Gastrocnemius medialis (tissue), 4 donors: ENCODE measurements at regions not wholly inside any gene's neighbourhood (a gene's known extent, or its start where the extent isn't known, plus 50 kb on each side); places are given as distances from the start of the nearest gene placed in this dataset.
A peak's percentile ranks its signal among the peaks of the same experiment; 100 is the strongest.

Source experiments
- ATAC-seq, 2 donors: fragments of 150-250 bp; one replicate each; pipeline ENCODE4 v1.9.1; 2016
- DNase-seq, 2 donors: peaks; one replicate each; pipeline ENCODE4 v3.0.0-alpha.2; 2019
- H3K27ac ChIP-seq, 4 donors: fragments of 200-600 bp; sonication (generic); 1 replicate in 1 of 4; 2 replicates in 3 of 4; pipeline ENCODE4 v1.5.1; 2016 to 2018; ENCODE audit warnings: mild to moderate bottlenecking in 2 of 4, moderate library complexity in 1 of 4
- H3K27me3 ChIP-seq, 3 donors: fragments of 200-600 bp; sonication (generic) in 2 of 3; 1 replicate in 1 of 3; 2 replicates in 2 of 3; pipeline versions ENCODE4 v1.5.1 to v1.6.0; 2016 to 2019; ENCODE audit warnings: mild to moderate bottlenecking in 1 of 3, moderate library complexity in 1 of 3
- H3K36me3 ChIP-seq, 2 donors: fragments of 200-600 bp; sonication (generic) in 1 of 2; one replicate each; pipeline ENCODE4 v1.5.1; 2017 to 2018
- H3K4me1 ChIP-seq, 2 donors: fragments of 200-600 bp; sonication (generic) in 1 of 2; one replicate each; pipeline ENCODE4 v1.5.1; 2016 to 2017; ENCODE audit warnings: mild to moderate bottlenecking in 2 of 2
- H3K4me3 ChIP-seq, 4 donors: fragments of 200-600 bp; sonication (generic) in 3 of 4; 1 replicate in 1 of 4; 2 replicates in 3 of 4; pipeline ENCODE4 v1.5.1; 2016 to 2019; ENCODE audit warnings: mild to moderate bottlenecking in 2 of 4
- H3K9me3 ChIP-seq, 3 donors: fragments of 200-600 bp; sonication (generic) in 2 of 3; 1 replicate in 1 of 3; 2 replicates in 2 of 3; pipeline ENCODE4 v1.5.1; 2016 to 2019
- CTCF ChIP-seq, 5 experiments: fragments of 450-650 bp in 3 of 5; fragments of 200-600 bp in 2 of 5; sonication (generic) in 2 of 5; IDR thresholded peaks in 4 of 5; conservative IDR thresholded peaks in 1 of 5; 1 replicate in 4 of 5; 2 replicates in 1 of 5; pipeline ENCODE4 v1.5.1; 2016 to 2019; ENCODE audit warnings: antibody characterized with exemption in 5 of 5, mild to moderate bottlenecking in 3 of 5, moderate library complexity in 3 of 5
- POLR2A ChIP-seq, 2 donors: fragments of 450-650 bp; IDR thresholded peaks; one replicate each; pipeline ENCODE4 v1.6.1; 2017; ENCODE audit warnings: antibody characterized with exemption in 2 of 2, mild to moderate bottlenecking in 2 of 2, moderate library complexity in 2 of 2
- in situ Hi-C, 4 donors: fragments of 200-750 bp; cut with MboI; loops; one replicate each; pipeline versions ENCODE4 v1.15.0 to v1.8.0; 2017; ENCODE audit warnings: low sequenced_read_pairs in 4 of 4
- intact Hi-C: fragments of 100-400 bp; cut with DNase I; formaldehyde crosslinking; loops from one replicate; pipeline ENCODE4 v1.15.1; 2023; ENCODE audit warnings: low total_unique reads

DNA sequence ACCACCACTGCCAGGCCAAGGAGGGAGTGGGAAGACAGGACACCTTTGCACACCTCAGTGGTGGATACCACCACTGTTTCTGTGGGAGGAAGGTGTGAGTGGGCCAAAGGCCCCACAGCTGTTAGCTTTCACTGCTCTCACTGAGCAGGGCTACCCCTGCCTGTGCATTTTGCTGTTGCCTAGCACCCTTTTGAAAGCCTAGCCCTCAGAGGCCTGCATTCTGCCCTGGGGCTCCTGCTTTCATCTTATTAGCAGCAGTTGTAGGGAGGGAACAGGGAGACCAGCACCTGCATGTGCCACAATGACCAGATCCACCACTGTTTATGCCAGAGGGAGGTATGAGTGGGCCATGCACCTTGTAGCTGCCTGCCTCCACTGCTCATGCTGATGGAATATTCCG, 110.9 kb upstream of the C21orf91 start:
- in situ Hi-C loops (no loop called here), intact Hi-C loops (no loop called here)
- no peak for ATAC-seq
- H3K27ac ChIP-seq, result no peak overlapping the region
- H3K4me1 ChIP-seq, result no peaks in the 10 kb centered on the region
- no peaks in the 10 kb centered on the region for H3K36me3 ChIP-seq
- H3K9me3 ChIP-seq, result no peaks in the 10 kb centered on the region
- TF ChIP-seq CTCF (IDR thresholded peaks at IDR 0.05 in 4 of 5, conservative IDR thresholded peaks at IDR 0.05 in 1 of 5) (no peak), POLR2A (IDR thresholded peaks at IDR 0.05) (no peak)
- H3K4me3 ChIP-seq, result no peak overlapping the region
- DNase-seq, result no peak
- no peaks in the 10 kb centered on the region for H3K27me3 ChIP-seq

GRCh38 chr21:17929510-17929909, 110.4 kb upstream of the C21orf91 start:
- Histone ChIP-seq H3K4me1 (no peaks in the 10 kb centered on the region), H3K27ac (no peak overlapping the region), H3K27me3 (no peaks in the 10 kb centered on the region), H3K9me3 (no peaks in the 10 kb centered on the region), H3K36me3 (no peaks in the 10 kb centered on the region), H3K4me3 (no peak overlapping the region)
- in situ Hi-C loops (loop anchor here in 2 of 4 donors (5.0 to 10.0 kb wide), 2 partner anchors 252 to 255 kb away; no protein-coding TSS in a partner anchor), intact Hi-C loops (loop anchor here (10.0 kb wide), 1 partner anchor 315 kb away; the partner anchor contains the start of gene BTG3)
- DNase-seq, result no peak
- TF ChIP-seq POLR2A (IDR thresholded peaks at IDR 0.05), result no peak
- TF ChIP-seq CTCF (IDR thresholded peaks at IDR 0.05 in 4 of 5, conservative IDR thresholded peaks at IDR 0.05 in 1 of 5), result no peak
- ATAC-seq, result no peak

DNA sequence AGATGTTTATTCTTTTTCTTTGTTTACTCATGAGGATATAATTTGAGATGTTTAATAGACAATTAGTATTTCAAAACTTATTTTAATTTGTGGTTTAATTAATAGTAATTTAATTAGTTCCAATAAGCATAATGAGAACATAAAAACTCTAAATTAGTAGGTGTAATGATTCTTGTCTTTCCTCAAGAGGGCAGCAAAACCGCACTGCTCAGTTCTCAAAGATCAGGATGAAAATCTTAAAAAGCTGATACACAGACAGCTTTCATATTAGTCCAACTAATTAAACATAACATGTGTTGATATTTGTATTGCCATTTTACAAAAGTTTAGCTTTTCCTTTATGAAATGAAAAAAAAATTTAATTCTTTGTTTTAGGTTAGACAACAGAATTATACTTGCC, 106.7 kb upstream of the C21orf91 start:
- intact Hi-C loops (loop anchor here (1.0 to 10.0 kb wide), 2 partner anchors 247 to 311 kb away; partner anchors contain the start of gene BTG3), in situ Hi-C loops (loop anchor here in 2 of 4 donors (5.0 to 10.0 kb wide), 2 partner anchors 249 to 251 kb away; no protein-coding TSS in a partner anchor)
- DNase-seq, result no peak
- no peaks in the 10 kb centered on the region for H3K36me3 ChIP-seq
- H3K27ac ChIP-seq, result no peak overlapping the region
- H3K4me1 ChIP-seq, result no peaks in the 10 kb centered on the region
- no peak overlapping the region for H3K4me3 ChIP-seq
- no peaks in the 10 kb centered on the region for H3K9me3 ChIP-seq
- TF ChIP-seq CTCF (IDR thresholded peaks at IDR 0.05 in 4 of 5, conservative IDR thresholded peaks at IDR 0.05 in 1 of 5) (peak in 1 of 5 experiments; percentile 22), POLR2A (IDR thresholded peaks at IDR 0.05) (no peak)
- ATAC-seq, result no peak
- no peaks in the 10 kb centered on the region for H3K27me3 ChIP-seq

GRCh38 chr21:17925000-17925610, 105.9 kb upstream of the C21orf91 start:
- in situ Hi-C loops, result loop anchor here in 2 of 4 donors (5.0 to 10.0 kb wide), 2 partner anchors 248 to 250 kb away; no protein-coding TSS in a partner anchor
- TF ChIP-seq POLR2A (IDR thresholded peaks at IDR 0.05) (no peak), CTCF (IDR thresholded peaks at IDR 0.05 in 4 of 5, conservative IDR thresholded peaks at IDR 0.05 in 1 of 5) (peak; percentile 25 to 79 (median 64))
- H3K4me1 ChIP-seq, result no peaks in the 10 kb centered on the region
- intact Hi-C loops, result loop anchor here (1.0 to 10.0 kb wide), 2 partner anchors 246 to 310 kb away; partner anchors contain the start of gene BTG3
- no peaks in the 10 kb centered on the region for H3K36me3 ChIP-seq
- no peaks in the 10 kb centered on the region for H3K27me3 ChIP-seq
- no peak overlapping the region for H3K4me3 ChIP-seq
- no peaks in the 10 kb centered on the region for H3K9me3 ChIP-seq
- peak in 1 of 2 donors; percentile 25 for DNase-seq
- H3K27ac ChIP-seq, result no peak overlapping the region
- peak; percentile 81 to 92 for ATAC-seq
